ENCODE measurements at regions not wholly inside any gene's neighbourhood (a gene's known extent, or its start where the extent isn't known, plus 50 kb on each side); places are given as distances from the start of the nearest gene placed in this dataset.
"Not testable (repeated sequence)": the region's sequence is repeated elsewhere in the genome, so short reads cannot be mapped to it uniquely, and the experiment has no call there.

GRCh38 chr11:24181395-24182047 is 315.3 kb upstream of the LUZP2 start:
- TF ChIP-seq CTCF (conservative IDR thresholded peaks at IDR 0.05; ENCODE audit: low read depth), result no peak
- DNase-seq (ENCODE audit: low spot score), result no peak
- CTCF ChIA-PET, result no interaction called here
- POLR2A ChIA-PET (ENCODE audit: low non-redundant PET), result no interaction called here
- H3K27ac ChIP-seq, result no peak overlapping the region

DNA sequence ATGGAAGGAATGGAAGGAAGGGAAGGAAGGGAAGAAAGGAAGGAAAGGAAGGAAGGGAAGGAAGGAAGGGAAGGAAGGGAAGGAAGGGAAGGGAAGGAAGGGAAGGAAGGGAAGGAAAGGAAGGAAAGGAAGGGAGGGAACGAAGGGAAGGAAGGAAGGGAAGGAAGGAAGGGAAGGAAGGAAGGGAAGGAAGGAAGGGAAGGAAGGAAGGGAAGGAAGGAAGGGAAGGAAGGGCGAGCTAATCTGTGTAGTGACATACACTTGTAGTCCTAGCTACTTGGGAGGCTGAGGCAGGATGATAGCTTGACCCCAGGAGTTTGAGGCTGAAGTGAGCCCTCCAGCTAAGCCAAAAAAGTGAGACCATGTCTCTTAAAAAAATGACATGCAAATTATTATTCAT is 311.3 kb upstream of the LUZP2 start:
- H3K27ac ChIP-seq; CTCF ChIA-PET; POLR2A ChIA-PET (ENCODE audit: low non-redundant PET); DNase-seq (ENCODE audit: low spot score): not testable (repeated sequence)

DNA sequence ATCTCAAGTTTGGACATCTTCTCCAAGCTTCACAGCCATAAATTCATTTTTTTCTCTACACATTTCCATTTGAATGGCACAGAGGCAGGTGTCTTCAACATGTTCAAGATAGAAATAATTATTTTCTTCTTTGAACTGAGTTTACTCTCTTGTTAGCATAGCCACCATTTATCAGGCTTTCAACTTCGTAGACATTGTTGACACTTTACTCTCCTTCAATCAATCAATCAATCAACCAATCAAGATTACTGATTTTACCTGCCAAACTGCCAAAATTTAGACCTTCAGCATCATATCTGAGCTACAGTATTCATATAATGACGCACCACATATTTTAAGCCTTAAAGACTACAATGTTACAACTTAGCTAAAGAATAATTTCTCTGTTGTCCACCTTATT is 300.1 kb upstream of the LUZP2 start:
- DNase-seq (ENCODE audit: low spot score), result no peak
- CTCF ChIA-PET, result no interaction called here

GRCh38 chr11:24198481-24198880 is 298.4 kb upstream of the LUZP2 start:
- no peak for DNase-seq (ENCODE audit: low spot score)
- ChIA-PET POLR2A (ENCODE audit: low non-redundant PET) (no interaction called here), CTCF (no interaction called here)
- TF ChIP-seq CTCF (conservative IDR thresholded peaks at IDR 0.05; ENCODE audit: low read depth), result no peak
- H3K27ac ChIP-seq, result no peak overlapping the region

More for the DNA sequence above, 300.1 kb upstream of the LUZP2 start:
- TF ChIP-seq CTCF (conservative IDR thresholded peaks at IDR 0.05; ENCODE audit: low read depth), result no peak
- no peak overlapping the region for H3K27ac ChIP-seq
- POLR2A ChIA-PET (ENCODE audit: low non-redundant PET), result no interaction called here

- CTCF ChIA-PET, result interaction anchor here (0.5 kb wide), 1 partner anchor 717 kb away, joined by 5 read pairs; no protein-coding TSS in a partner anchor
- no peak overlapping the region for H3K27ac ChIP-seq
- POLR2A ChIA-PET (ENCODE audit: low non-redundant PET), result no interaction called here
- TF ChIP-seq CTCF (conservative IDR thresholded peaks at IDR 0.05; ENCODE audit: low read depth), result no peak
- no peak for DNase-seq (ENCODE audit: low spot score)
These were observed 297.4 kb upstream of the LUZP2 start for GRCh38 chr11:24199461-24199860.

- TF ChIP-seq CTCF (conservative IDR thresholded peaks at IDR 0.05; ENCODE audit: low read depth), result no peak
- no peak for DNase-seq (ENCODE audit: low spot score)
- CTCF ChIA-PET, result no interaction called here
- POLR2A ChIA-PET (ENCODE audit: low non-redundant PET), result no interaction called here
- no peak overlapping the region for H3K27ac ChIP-seq
These were observed 290.8 kb upstream of the LUZP2 start for GRCh38 chr11:24206030-24206429.

GRCh38 chr11:24206511-24206910 is 290.3 kb upstream of the LUZP2 start:
- CTCF ChIA-PET, result no interaction called here
- no peak overlapping the region for H3K27ac ChIP-seq
- no peak for DNase-seq (ENCODE audit: low spot score)
- TF ChIP-seq CTCF (conservative IDR thresholded peaks at IDR 0.05; ENCODE audit: low read depth), result no peak
- POLR2A ChIA-PET (ENCODE audit: low non-redundant PET), result no interaction called here

Data from RWPE1 (cell line).